ENCODE measurements at regions not wholly inside any gene's neighbourhood (a gene's known extent, or its start where the extent isn't known, plus 50 kb on each side); places are given as distances from the start of the nearest gene placed in this dataset.

DNA sequence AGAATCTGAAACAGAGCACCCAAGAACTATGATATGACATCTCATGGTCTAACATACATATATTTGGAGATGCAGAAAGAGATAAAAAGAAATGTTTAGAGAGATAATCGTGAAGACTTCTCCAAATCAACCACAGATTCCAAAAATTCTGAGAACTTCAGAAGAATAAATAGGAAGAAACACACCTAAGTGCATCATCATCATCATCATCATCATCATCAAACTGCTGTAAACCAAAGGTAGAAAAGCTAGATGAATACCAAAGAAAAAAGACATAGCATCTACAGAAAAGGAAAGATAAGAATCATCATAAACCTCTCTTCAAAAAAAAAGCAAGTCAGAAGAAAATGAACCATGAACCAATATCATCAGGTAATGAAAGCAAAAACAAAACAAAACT is 124.2 kb downstream of the PPP1R3A start:
- FAIRE-seq: no peak
- H3K4me3 ChIP-seq (ENCODE audit: low read depth, low read length): no peak overlapping the region
- TF ChIP-seq, protein P1, sequence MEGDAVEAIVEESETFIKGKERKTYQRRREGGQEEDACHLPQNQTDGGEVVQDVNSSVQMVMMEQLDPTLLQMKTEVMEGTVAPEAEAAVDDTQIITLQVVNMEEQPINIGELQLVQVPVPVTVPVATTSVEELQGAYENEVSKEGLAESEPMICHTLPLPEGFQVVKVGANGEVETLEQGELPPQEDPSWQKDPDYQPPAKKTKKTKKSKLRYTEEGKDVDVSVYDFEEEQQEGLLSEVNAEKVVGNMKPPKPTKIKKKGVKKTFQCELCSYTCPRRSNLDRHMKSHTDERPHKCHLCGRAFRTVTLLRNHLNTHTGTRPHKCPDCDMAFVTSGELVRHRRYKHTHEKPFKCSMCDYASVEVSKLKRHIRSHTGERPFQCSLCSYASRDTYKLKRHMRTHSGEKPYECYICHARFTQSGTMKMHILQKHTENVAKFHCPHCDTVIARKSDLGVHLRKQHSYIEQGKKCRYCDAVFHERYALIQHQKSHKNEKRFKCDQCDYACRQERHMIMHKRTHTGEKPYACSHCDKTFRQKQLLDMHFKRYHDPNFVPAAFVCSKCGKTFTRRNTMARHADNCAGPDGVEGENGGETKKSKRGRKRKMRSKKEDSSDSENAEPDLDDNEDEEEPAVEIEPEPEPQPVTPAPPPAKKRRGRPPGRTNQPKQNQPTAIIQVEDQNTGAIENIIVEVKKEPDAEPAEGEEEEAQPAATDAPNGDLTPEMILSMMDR (IDR thresholded peaks at IDR 0.05; ENCODE audit: insufficient read depth, low read length, severe bottlenecking): no peak
- no peaks in the 10 kb centered on the region for H3K27me3 ChIP-seq (ENCODE audit: control insufficient read depth, insufficient read depth, low read length)
- no peaks in the 10 kb centered on the region for H3K36me3 ChIP-seq (ENCODE audit: control insufficient read depth, insufficient read depth, low read length)
- DNase-seq (ENCODE audit: low read depth): no peak

- no peak for FAIRE-seq
- no peaks in the 10 kb centered on the region for H3K27me3 ChIP-seq (ENCODE audit: control insufficient read depth, insufficient read depth, low read length)
- no peak overlapping the region for H3K4me3 ChIP-seq (ENCODE audit: low read depth, low read length)
- DNase-seq (ENCODE audit: low read depth): no peak
- TF ChIP-seq, protein P1 (IDR thresholded peaks at IDR 0.05; ENCODE audit: insufficient read depth, low read length, severe bottlenecking): no peak
- no peaks in the 10 kb centered on the region for H3K36me3 ChIP-seq (ENCODE audit: control insufficient read depth, insufficient read depth, low read length)
Measured at GRCh38 chr7:113793171-113793570, 125.6 kb downstream of the PPP1R3A start.

- Histone ChIP-seq H3K27me3 (ENCODE audit: control insufficient read depth, insufficient read depth, low read length) (no peaks in the 10 kb centered on the region), H3K4me3 (ENCODE audit: low read depth, low read length) (no peak overlapping the region), H3K36me3 (ENCODE audit: control insufficient read depth, insufficient read depth, low read length) (no peaks in the 10 kb centered on the region)
- no peak for FAIRE-seq
- no peak for DNase-seq (ENCODE audit: low read depth)
- TF ChIP-seq, protein P1 (IDR thresholded peaks at IDR 0.05; ENCODE audit: insufficient read depth, low read length, severe bottlenecking): no peak
Measured at GRCh38 chr7:113790025-113790424, 128.8 kb downstream of the PPP1R3A start.

- H3K27me3 ChIP-seq (ENCODE audit: control insufficient read depth, insufficient read depth, low read length): no peaks in the 10 kb centered on the region
- no peak for DNase-seq (ENCODE audit: low read depth)
- no peak for FAIRE-seq
- TF ChIP-seq, protein P1 (IDR thresholded peaks at IDR 0.05; ENCODE audit: insufficient read depth, low read length, severe bottlenecking): no peak
- H3K4me3 ChIP-seq (ENCODE audit: low read depth, low read length): no peak overlapping the region
- no peaks in the 10 kb centered on the region for H3K36me3 ChIP-seq (ENCODE audit: control insufficient read depth, insufficient read depth, low read length)
Measured at GRCh38 chr7:113787106-113787505, 131.7 kb downstream of the PPP1R3A start.

DNA sequence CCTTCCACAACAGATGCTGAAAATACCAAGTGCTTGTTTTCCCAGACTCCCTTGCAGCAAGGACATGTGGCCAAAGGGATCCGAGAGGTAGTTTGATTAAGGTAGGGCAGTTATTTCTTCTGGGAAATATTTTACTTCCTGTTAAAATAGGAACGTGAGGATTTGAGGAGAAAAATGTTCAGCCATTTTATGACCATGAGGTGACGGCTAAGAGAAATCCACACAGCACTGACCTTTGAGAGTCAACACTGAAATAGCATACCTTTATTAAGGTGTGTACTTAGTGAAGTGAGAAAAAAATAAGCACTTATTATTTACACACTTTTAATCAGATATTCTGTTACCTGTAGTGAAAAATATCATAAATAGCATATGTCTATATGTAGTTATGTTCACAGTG is 133.9 kb downstream of the PPP1R3A start:
- Histone ChIP-seq H3K36me3 (ENCODE audit: control insufficient read depth, insufficient read depth, low read length) (no peaks in the 10 kb centered on the region), H3K4me3 (ENCODE audit: low read depth, low read length) (no peak overlapping the region), H3K27me3 (ENCODE audit: control insufficient read depth, insufficient read depth, low read length) (no peaks in the 10 kb centered on the region)
- no peak for FAIRE-seq
- DNase-seq (ENCODE audit: low read depth): no peak
- TF ChIP-seq, protein P1 (IDR thresholded peaks at IDR 0.05; ENCODE audit: insufficient read depth, low read length, severe bottlenecking): no peak

GRCh38 chr7:113784316-113784715 is 134.5 kb downstream of the PPP1R3A start:
- no peak for DNase-seq (ENCODE audit: low read depth)
- H3K4me3 ChIP-seq (ENCODE audit: low read depth, low read length): no peak overlapping the region
- no peak for FAIRE-seq
- no peaks in the 10 kb centered on the region for H3K36me3 ChIP-seq (ENCODE audit: control insufficient read depth, insufficient read depth, low read length)
- TF ChIP-seq, protein P1 (IDR thresholded peaks at IDR 0.05; ENCODE audit: insufficient read depth, low read length, severe bottlenecking): no peak
- H3K27me3 ChIP-seq (ENCODE audit: control insufficient read depth, insufficient read depth, low read length): no peaks in the 10 kb centered on the region
